Thoracic aorta (tissue), 2 donors: ENCODE measurements at regions not wholly inside any gene's neighbourhood (a gene's known extent, or its start where the extent isn't known, plus 50 kb on each side); places are given as distances from the start of the nearest gene placed in this dataset.

ENCODE experiments used
- ATAC-seq: fragments of 150-250 bp; one replicate; pipeline ENCODE4 v1.8.0; 2017; ENCODE audit warnings: low read depth; ENCODE audit not compliant: insufficient number of reproducible peaks, low FRiP score
- DNase-seq: peaks from one replicate; pipeline ENCODE4 v3.0.0-alpha.2; 2020; ENCODE audit warnings: low spot score
- H3K27ac ChIP-seq, 2 donors: fragments of 200-600 bp; sonication (generic); 1 replicate in 1 of 2; 2 replicates in 1 of 2; pipeline ENCODE4 v1.5.1; 2016; ENCODE audit warnings: mild to moderate bottlenecking in 2 of 2, moderate library complexity in 2 of 2
- H3K27me3 ChIP-seq: fragments of 200-600 bp; sonication (generic); replicated peaks from 2 replicates; pipeline ENCODE4 v1.6.0; 2016; ENCODE audit warnings: mild to moderate bottlenecking; ENCODE audit not compliant: insufficient read depth
- H3K36me3 ChIP-seq: fragments of 200-600 bp; sonication (generic); one replicate; pipeline ENCODE4 v1.5.1; 2016
- H3K4me1 ChIP-seq, 2 donors: fragments of 200-600 bp; sonication (generic); 1 replicate in 1 of 2; 2 replicates in 1 of 2; pipeline versions ENCODE4 v1.5.1 to v1.6.0; 2016; ENCODE audit warnings: low read depth in 2 of 2, mild to moderate bottlenecking in 1 of 2; ENCODE audit not compliant: control insufficient read depth in 1 of 2
- H3K4me3 ChIP-seq: fragments of 200-600 bp; sonication (generic); 2 replicates; pipeline ENCODE4 v1.5.1; 2016; ENCODE audit warnings: mild to moderate bottlenecking
- H3K9me3 ChIP-seq: fragments of 200-600 bp; sonication (generic); 2 replicates; pipeline ENCODE4 v1.5.1; 2016
- TF ChIP-seq, protein P1 (sequence below): fragments of 200-600 bp; sonication (generic); IDR thresholded peaks from one replicate; pipeline ENCODE4 v1.5.1; 2019; ENCODE audit warnings: antibody characterized with exemption

DNA sequence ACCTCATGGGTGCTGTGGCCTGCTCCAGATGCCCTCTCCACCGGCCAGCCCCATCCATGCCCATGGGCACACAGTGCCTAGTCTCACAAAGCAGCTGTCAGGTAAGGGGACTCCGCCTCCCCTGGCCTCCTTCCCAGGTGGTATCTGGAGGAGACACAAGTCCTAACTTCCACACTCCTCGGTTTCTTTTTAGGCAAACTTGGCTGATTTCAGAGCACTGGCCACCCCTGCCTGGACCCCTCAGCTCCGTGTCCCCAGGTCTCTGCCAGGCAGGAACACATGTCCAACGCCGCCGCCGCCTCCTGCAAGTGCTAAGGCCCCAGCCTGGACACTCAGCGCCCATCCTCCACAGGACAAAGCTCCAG is 324.1 kb upstream of the DIO3 start:
- ATAC-seq (no peak), DNase-seq (no peak)
- H3K36me3 ChIP-seq: no peaks in the 10 kb centered on the region
- no peak overlapping the region for H3K4me3 ChIP-seq
- no peak overlapping the region for H3K27ac ChIP-seq
- H3K27me3 ChIP-seq: no peaks in the 10 kb centered on the region
- TF ChIP-seq, protein P1, sequence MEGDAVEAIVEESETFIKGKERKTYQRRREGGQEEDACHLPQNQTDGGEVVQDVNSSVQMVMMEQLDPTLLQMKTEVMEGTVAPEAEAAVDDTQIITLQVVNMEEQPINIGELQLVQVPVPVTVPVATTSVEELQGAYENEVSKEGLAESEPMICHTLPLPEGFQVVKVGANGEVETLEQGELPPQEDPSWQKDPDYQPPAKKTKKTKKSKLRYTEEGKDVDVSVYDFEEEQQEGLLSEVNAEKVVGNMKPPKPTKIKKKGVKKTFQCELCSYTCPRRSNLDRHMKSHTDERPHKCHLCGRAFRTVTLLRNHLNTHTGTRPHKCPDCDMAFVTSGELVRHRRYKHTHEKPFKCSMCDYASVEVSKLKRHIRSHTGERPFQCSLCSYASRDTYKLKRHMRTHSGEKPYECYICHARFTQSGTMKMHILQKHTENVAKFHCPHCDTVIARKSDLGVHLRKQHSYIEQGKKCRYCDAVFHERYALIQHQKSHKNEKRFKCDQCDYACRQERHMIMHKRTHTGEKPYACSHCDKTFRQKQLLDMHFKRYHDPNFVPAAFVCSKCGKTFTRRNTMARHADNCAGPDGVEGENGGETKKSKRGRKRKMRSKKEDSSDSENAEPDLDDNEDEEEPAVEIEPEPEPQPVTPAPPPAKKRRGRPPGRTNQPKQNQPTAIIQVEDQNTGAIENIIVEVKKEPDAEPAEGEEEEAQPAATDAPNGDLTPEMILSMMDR: no peak
- no peaks in the 10 kb centered on the region for H3K4me1 ChIP-seq
- H3K9me3 ChIP-seq: no peaks in the 10 kb centered on the region

DNA sequence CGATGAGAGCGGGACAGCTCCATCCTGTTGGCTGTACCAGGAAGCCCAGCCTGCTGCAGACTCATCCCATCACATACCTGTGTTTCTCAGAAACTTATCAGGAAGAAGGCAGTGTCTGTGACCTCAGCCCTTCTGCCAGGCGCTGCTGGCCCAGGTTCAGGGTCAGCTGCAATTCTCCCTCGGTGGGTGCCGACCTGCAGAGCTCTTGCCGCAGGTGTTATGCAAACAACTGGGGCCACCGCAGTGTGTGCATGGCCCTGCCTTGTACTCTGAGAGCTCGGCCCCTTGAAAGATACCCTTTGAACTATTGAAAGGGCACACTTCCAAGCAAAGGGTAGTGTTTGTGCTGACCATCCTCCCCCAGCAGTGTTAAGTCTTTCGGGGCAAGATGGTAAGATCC is 322.2 kb upstream of the DIO3 start:
- DNase-seq (no peak), ATAC-seq (no peak)
- TF ChIP-seq, protein P1: no peak
- Histone ChIP-seq H3K36me3 (no peaks in the 10 kb centered on the region), H3K4me1 (no peaks in the 10 kb centered on the region), H3K4me3 (no peak overlapping the region), H3K9me3 (no peaks in the 10 kb centered on the region), H3K27ac (no peak overlapping the region), H3K27me3 (no peaks in the 10 kb centered on the region)

DNA sequence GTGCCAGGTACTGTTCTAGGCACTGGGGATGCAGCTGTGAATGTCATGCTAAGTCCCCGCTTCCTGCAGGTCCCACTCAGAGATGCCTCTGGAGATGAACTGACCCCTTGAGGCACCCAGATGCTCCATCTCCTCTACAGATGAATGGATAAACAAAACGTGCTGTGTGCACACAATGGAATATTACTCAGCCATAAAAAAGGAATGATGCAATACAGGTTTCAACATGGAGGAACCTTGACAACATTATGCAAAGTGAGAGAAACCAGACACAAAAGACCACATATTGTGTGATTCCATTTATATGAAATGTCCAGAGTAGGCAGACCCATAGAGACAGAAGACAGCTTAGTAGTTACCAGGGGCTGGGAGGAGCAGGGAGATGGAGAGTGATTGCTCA is 320.1 kb upstream of the DIO3 start:
- Histone ChIP-seq H3K27ac (no peak overlapping the region), H3K36me3 (no peaks in the 10 kb centered on the region), H3K4me3 (no peak overlapping the region), H3K4me1 (no peaks in the 10 kb centered on the region), H3K9me3 (no peaks in the 10 kb centered on the region), H3K27me3 (no peaks in the 10 kb centered on the region)
- TF ChIP-seq, protein P1: no peak
- DNase-seq (no peak), ATAC-seq (no peak)

DNA sequence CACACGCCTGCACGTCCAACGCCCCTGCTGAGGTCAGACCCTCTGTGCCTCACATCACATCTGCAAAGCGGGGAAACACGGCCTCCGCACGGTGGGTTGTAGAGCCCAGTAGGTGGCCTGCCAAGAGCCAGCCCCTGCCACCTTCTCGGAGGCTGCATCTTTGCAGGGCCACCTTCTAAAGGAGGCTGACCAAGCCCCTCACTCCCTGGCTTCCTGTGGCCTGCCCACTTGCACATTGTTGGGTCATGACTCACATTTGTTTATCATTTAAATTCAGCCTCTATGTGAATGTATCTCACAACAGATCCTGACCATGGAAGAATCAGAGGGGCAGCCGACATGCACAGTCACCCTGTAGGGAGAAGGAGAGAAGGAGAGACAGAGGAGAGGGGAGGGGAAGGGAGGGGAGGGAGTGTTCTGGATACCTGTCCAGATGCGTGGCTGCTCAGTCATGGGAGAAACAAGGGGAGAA is 319.5 kb upstream of the DIO3 start:
- DNase-seq (no peak), ATAC-seq (no peak)
- TF ChIP-seq, protein P1: no peak
- H3K4me3 ChIP-seq: no peak overlapping the region
- no peaks in the 10 kb centered on the region for H3K36me3 ChIP-seq
- no peaks in the 10 kb centered on the region for H3K9me3 ChIP-seq
- H3K27ac ChIP-seq: no peak overlapping the region
- no peaks in the 10 kb centered on the region for H3K4me1 ChIP-seq
- no peaks in the 10 kb centered on the region for H3K27me3 ChIP-seq

DNA sequence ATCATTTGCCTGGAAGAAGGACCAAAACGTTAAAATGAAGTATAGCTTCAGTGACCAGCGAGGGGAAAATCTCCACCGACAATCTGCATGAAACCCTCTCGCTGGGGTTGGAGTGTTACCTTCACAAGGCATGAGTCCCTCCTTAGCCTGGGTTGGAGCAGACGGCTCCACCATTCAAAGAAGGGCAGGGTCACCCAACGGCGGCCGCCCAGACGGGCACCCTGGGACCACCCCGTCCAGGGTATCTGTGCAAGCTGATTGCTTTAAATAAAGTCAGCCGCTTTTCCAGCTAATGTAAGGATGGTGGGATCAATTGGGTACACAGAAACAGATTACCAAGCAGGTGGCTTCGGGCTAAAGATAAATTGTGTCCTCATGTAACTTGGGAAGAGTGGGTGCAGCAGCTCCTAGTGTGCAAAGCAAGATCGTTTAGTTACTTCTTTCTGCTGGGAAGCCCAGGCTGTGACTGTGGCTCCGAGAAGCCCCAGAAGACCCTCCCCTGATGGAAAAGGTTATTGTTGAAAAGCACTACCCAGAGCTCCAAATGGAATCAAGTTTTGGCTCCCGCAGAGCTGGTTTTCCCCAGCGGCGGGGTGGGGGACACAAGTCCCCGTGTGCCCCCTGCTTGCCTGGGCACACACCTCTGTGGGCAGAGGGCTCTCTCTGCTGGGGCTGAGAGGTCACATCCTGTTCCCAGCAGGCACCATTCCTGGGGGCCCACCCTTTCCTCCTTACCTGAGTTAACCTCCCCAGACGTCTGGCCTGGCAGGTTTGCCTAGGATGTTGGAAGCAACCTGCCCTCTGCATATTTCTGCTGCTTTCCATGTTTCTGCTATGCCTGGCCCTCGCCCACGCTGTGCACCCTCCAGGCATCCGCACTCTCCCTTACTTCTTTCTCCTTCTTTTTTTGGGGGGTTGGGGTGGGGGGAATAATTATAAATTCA is 318.6 kb upstream of the DIO3 start:
- no peaks in the 10 kb centered on the region for H3K4me1 ChIP-seq
- no peak overlapping the region for H3K27ac ChIP-seq
- TF ChIP-seq, protein P1: no peak
- H3K36me3 ChIP-seq: no peaks in the 10 kb centered on the region
- no peaks in the 10 kb centered on the region for H3K9me3 ChIP-seq
- H3K4me3 ChIP-seq: no peak overlapping the region
- ATAC-seq (no peak), DNase-seq (no peak)
- H3K27me3 ChIP-seq: no peaks in the 10 kb centered on the region
